GM12878 (cell line): ENCODE measurements at regions not wholly inside any gene's neighbourhood (a gene's known extent, or its start where the extent isn't known, plus 50 kb on each side); places are given as distances from the start of the nearest gene placed in this dataset.

ENCODE experiments used
- ATAC-seq: fragments of 200-7000 bp; cut with Tn5 transposase; 3 replicates; pipeline ENCODE4 v1.9.1; 2020; ENCODE audit warnings: mild to moderate bottlenecking, moderate library complexity
- BruUV-seq: library from RNA; stranded (reverse); fragments of 400-500 nt; replicated peaks from 2 replicates; lab custom pipeline; 2021; lab: Mats Ljungman, UMichigan
- CTCF ChIA-PET: fragments of 300-600 bp; sonication (Branson Sonifier 250); formaldehyde crosslinking; extraction: SDS; loops from one replicate; lab custom pipeline; 2021; ENCODE audit warnings: inconsistent platforms; lab: Yijun Ruan, JAX
- POLR2A ChIA-PET: fragments of 350-600 bp; formaldehyde crosslinking; extraction: SDS; loops from one replicate; lab custom pipeline; 2021; ENCODE audit warnings: inconsistent platforms; lab: Charles Lee
- RAD21 ChIA-PET: fragments of 300-600 bp; sonication (Branson Sonifier 250); formaldehyde crosslinking; loops from one replicate; lab custom pipeline; 2023; ENCODE audit warnings: antibody characterized with exemption; ENCODE audit not compliant: unreplicated experiment; lab: Charles Lee
- SMC1A ChIA-PET: fragments of 300-600 bp; sonication (Branson Sonifier 250); formaldehyde crosslinking; loops from one replicate; lab custom pipeline; 2023; ENCODE audit not compliant: unreplicated experiment, uncharacterized antibody; lab: Charles Lee
- DNase-seq: peaks from one replicate; pipeline ENCODE4 v3.0.0-alpha.2; 2011; ENCODE audit warnings: low read depth, low spot score
- FAIRE-seq: peaks from 3 replicates; lab custom pipeline; 2011; peaks lifted over from hg19 to GRCh38; lab: Jason Lieb, UNC
- H2AFZ ChIP-seq: 2 replicates; pipeline ENCODE4 v1.6.0; 2011; ENCODE audit warnings: low read depth, low read length, control low read depth; ENCODE audit not compliant: control insufficient read depth
- H3K27ac ChIP-seq: 2 replicates; pipeline ENCODE4 v1.5.1; 2011; ENCODE audit warnings: control low read depth; ENCODE audit not compliant: control insufficient read depth, insufficient read depth
- H3K27me3 ChIP-seq, 2 experiments: replicated peaks in 1 of 2; 2 replicates each; pipeline versions ENCODE4 v1.6.0 to v1.6.1; 2011; ENCODE audit warnings: low read length in 1 of 2; ENCODE audit not compliant: control insufficient read depth in 2 of 2, insufficient read depth in 2 of 2
- H3K36me3 ChIP-seq, 2 experiments: 2 replicates each; pipeline ENCODE4 v1.5.1; 2011; ENCODE audit warnings: low read length in 1 of 2; ENCODE audit not compliant: control insufficient read depth in 2 of 2, insufficient read depth in 2 of 2
- H3K4me1 ChIP-seq: 2 replicates; pipeline ENCODE4 v1.6.1; 2011; ENCODE audit warnings: mild to moderate bottlenecking, low read length, moderate library complexity, mixed read lengths; ENCODE audit not compliant: control insufficient read depth, insufficient read depth
- H3K4me2 ChIP-seq: 2 replicates; pipeline ENCODE4 v1.6.0; 2011; ENCODE audit warnings: control low read depth; ENCODE audit not compliant: control insufficient read depth, insufficient read depth
- H3K4me3 ChIP-seq: fragments of 200-600 bp; sonication (generic); 2 replicates; pipeline ENCODE4 v1.5.1; 2016
- H3K79me2 ChIP-seq: 2 replicates; pipeline ENCODE4 v1.6.0; 2011; ENCODE audit warnings: low read length; ENCODE audit not compliant: control insufficient read depth, insufficient read depth
- H3K9ac ChIP-seq: 2 replicates; pipeline ENCODE4 v1.8.0; 2011; ENCODE audit warnings: low read length, control low read depth, mixed read lengths; ENCODE audit not compliant: control insufficient read depth, insufficient read depth
- H3K9me3 ChIP-seq: replicated peaks from 3 replicates; pipeline ENCODE4 v1.5.1; 2011; ENCODE audit warnings: mild to moderate bottlenecking, low read length; ENCODE audit not compliant: control insufficient read depth, insufficient read depth
- H4K20me1 ChIP-seq: 2 replicates; pipeline ENCODE4 v1.6.0; 2011; ENCODE audit not compliant: control insufficient read depth, insufficient read depth
- CTCF ChIP-seq, 3 experiments: IDR thresholded peaks in 2 of 3; conservative IDR thresholded peaks in 1 of 3; 2 replicates each; pipeline ENCODE4 v1.5.1; 2011; ENCODE audit warnings: low read depth in 3 of 3, low read length in 3 of 3, mild to moderate bottlenecking in 3 of 3, control low read depth in 2 of 3, moderate library complexity in 2 of 3, inconsistent platforms in 1 of 3, mixed read lengths in 1 of 3; ENCODE audit not compliant: control insufficient read depth in 2 of 3, insufficient read depth in 1 of 3; ENCODE audit errors: extremely low read depth in 1 of 3
- LARP7 ChIP-seq: fragments of 450-650 bp; IDR thresholded peaks from 2 replicates; pipeline ENCODE4 v1.6.1; 2017; ENCODE audit warnings: mild to moderate bottlenecking
- PML ChIP-seq: IDR thresholded peaks from 2 replicates; pipeline ENCODE4 v1.6.1; 2012; ENCODE audit warnings: low read length, inconsistent platforms
- POLR2A ChIP-seq: IDR thresholded peaks from 2 replicates; pipeline ENCODE4 v1.6.1; 2011; ENCODE audit warnings: low read depth, mild to moderate bottlenecking, low read length
- RB1 ChIP-seq: fragments of 450-650 bp; formaldehyde crosslinking; IDR thresholded peaks from 2 replicates; pipeline ENCODE4 v1.6.1; 2017; ENCODE audit warnings: mild to moderate bottlenecking, borderline replicate concordance
- SMC3 ChIP-seq: IDR thresholded peaks from 2 replicates; pipeline ENCODE4 v1.6.1; 2011; ENCODE audit warnings: low read length, improper control_type of control experiment, borderline replicate concordance
- SREBF1 ChIP-seq: IDR thresholded peaks from 2 replicates; pipeline ENCODE4 v1.6.1; 2012; ENCODE audit warnings: mild to moderate bottlenecking, low read length
- SREBF2 ChIP-seq: IDR thresholded peaks from 2 replicates; pipeline ENCODE4 v1.6.1; 2012; ENCODE audit warnings: mild to moderate bottlenecking, low read length
- TAF1 ChIP-seq: IDR thresholded peaks from 2 replicates; pipeline ENCODE4 v1.6.1; 2011; ENCODE audit warnings: mild to moderate bottlenecking, low read depth, low read length, borderline replicate concordance
- TARDBP ChIP-seq: IDR thresholded peaks from 2 replicates; pipeline ENCODE4 v1.6.1; 2016; ENCODE audit warnings: borderline replicate concordance
- TCF12 ChIP-seq: IDR thresholded peaks from 2 replicates; pipeline ENCODE4 v1.6.1; 2011; ENCODE audit warnings: low read depth, mild to moderate bottlenecking, low read length
- ZBTB4 ChIP-seq: fragments of 450-650 bp; formaldehyde crosslinking; IDR thresholded peaks from 2 replicates; pipeline ENCODE4 v1.4.0; 2022; ENCODE audit warnings: mild to moderate bottlenecking, moderate library complexity
- WGBS: methylation state at CpG from one replicate; pipeline ENCODE4 v1.1.6; 2016; ENCODE audit warnings: low lambda C conversion rate; ENCODE audit not compliant: insufficient replicate concordance, insufficient coverage; ENCODE audit errors: missing lambda C conversion rate; 5-methylcytosine and 5-hydroxymethylcytosine counted together
- in situ Hi-C: fragments of 300-500 bp; cut with MboI; formaldehyde crosslinking; loops from 9 replicates; pipeline ENCODE4 v1.14.3; 2018; ENCODE audit warnings: mixed read lengths
- intact Hi-C: fragments of 100-400 bp; cut with micrococcal nuclease; formaldehyde crosslinking; loops from one replicate; pipeline ENCODE4 v1.14.2; 2022; ENCODE audit not compliant: unreplicated experiment

GRCh38 chr3:145904138-145904537 lies 256.8 kb downstream of the PLOD2 start:
- no peak for TF ChIP-seq RB1
- TF ChIP-seq ZBTB4 = no peak
- no peak for TF ChIP-seq CTCF (IDR thresholded peaks at IDR 0.05 in 2 of 3, conservative IDR thresholded peaks at IDR 0.05 in 1 of 3; ENCODE audit: control insufficient read depth in 2 of 3, extremely low read depth in 1 of 3, insufficient read depth in 1 of 3, low read depth in 3 of 3, low read length in 3 of 3)
- no peak for TF ChIP-seq TCF12
- no peak for TF ChIP-seq TAF1
- TF ChIP-seq SMC3 = no peak
- no peak for TF ChIP-seq POLR2A
- TF ChIP-seq PML = no peak
- TF ChIP-seq TARDBP = no peak
- no peak for TF ChIP-seq LARP7
- no peak for TF ChIP-seq SREBF1
- TF ChIP-seq SREBF2 = no peak
- Histone ChIP-seq H2AFZ (no peak overlapping the region), H3K36me3 (no peaks in the 10 kb centered on the region), H4K20me1 (no peaks in the 10 kb centered on the region), H3K9me3 (no peaks in the 10 kb centered on the region), H3K4me2 (no peak overlapping the region), H3K4me1 (no peaks in the 10 kb centered on the region), H3K79me2 (no peaks in the 10 kb centered on the region), H3K27ac (no peak overlapping the region), H3K9ac (no peak overlapping the region), H3K27me3 (no peaks in the 10 kb centered on the region), H3K4me3 (no peak overlapping the region)
- CTCF ChIA-PET = no interaction called here
- POLR2A ChIA-PET = no interaction called here
- intact Hi-C loops (no loop called here), in situ Hi-C loops (no loop called here)
- no peak for FAIRE-seq
- RAD21 ChIA-PET = no interaction called here
- WGBS = 47% methylated on average over 7 of the region's 7 CpGs
- ATAC-seq = no peak
- no peak for DNase-seq
- BruUV-seq = no TSS peak
- SMC1A ChIA-PET = no interaction called here
